ENCODE measurements at regions not wholly inside any gene's neighbourhood (a gene's known extent, or its start where the extent isn't known, plus 50 kb on each side); places are given as distances from the start of the nearest gene placed in this dataset.

- TF ChIP-seq, protein P1, sequence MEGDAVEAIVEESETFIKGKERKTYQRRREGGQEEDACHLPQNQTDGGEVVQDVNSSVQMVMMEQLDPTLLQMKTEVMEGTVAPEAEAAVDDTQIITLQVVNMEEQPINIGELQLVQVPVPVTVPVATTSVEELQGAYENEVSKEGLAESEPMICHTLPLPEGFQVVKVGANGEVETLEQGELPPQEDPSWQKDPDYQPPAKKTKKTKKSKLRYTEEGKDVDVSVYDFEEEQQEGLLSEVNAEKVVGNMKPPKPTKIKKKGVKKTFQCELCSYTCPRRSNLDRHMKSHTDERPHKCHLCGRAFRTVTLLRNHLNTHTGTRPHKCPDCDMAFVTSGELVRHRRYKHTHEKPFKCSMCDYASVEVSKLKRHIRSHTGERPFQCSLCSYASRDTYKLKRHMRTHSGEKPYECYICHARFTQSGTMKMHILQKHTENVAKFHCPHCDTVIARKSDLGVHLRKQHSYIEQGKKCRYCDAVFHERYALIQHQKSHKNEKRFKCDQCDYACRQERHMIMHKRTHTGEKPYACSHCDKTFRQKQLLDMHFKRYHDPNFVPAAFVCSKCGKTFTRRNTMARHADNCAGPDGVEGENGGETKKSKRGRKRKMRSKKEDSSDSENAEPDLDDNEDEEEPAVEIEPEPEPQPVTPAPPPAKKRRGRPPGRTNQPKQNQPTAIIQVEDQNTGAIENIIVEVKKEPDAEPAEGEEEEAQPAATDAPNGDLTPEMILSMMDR (IDR thresholded peaks at IDR 0.05; ENCODE audit: low read depth, low read length), result no peak
- no peak for TF ChIP-seq EZH2phosphoT487 (IDR thresholded peaks at IDR 0.05; ENCODE audit: low read depth)
Observed at GRCh38 chr7:53470336-53470970, 435.0 kb downstream of the POM121L12 start.
